HEK293 (cell line): ENCODE measurements at regions not wholly inside any gene's neighbourhood (a gene's known extent, or its start where the extent isn't known, plus 50 kb on each side); places are given as distances from the start of the nearest gene placed in this dataset.

Experiments
- CTCF ChIP-seq: fragments of 450-650 bp; formaldehyde crosslinking; IDR thresholded peaks from 2 replicates; pipeline ENCODE4 v1.5.1; 2016; ENCODE audit warnings: missing biosample characterization, missing genetic modification characterization
- EGR2 ChIP-seq: fragments of 450-650 bp; formaldehyde crosslinking; IDR thresholded peaks from 2 replicates; pipeline ENCODE4 v1.5.1; 2016; ENCODE audit warnings: low read depth, missing biosample characterization, missing genetic modification characterization
- REST ChIP-seq: fragments of 450-650 bp; formaldehyde crosslinking; IDR thresholded peaks from 2 replicates; pipeline ENCODE4 v1.5.1; 2016; ENCODE audit warnings: missing biosample characterization, missing genetic modification characterization
- ZBTB1 ChIP-seq: fragments of 450-650 bp; formaldehyde crosslinking; IDR thresholded peaks from 2 replicates; pipeline ENCODE4 v1.5.1; 2016; ENCODE audit warnings: missing biosample characterization, missing genetic modification characterization
- ZNF112 ChIP-seq: fragments of 450-650 bp; formaldehyde crosslinking; IDR thresholded peaks from 2 replicates; pipeline ENCODE4 v1.5.0; 2017; ENCODE audit warnings: missing biosample characterization, missing genetic modification characterization
- ZNF274 ChIP-seq, 2 experiments: fragments of 200-500 bp in 1 of 2; fragments of 450-650 bp in 1 of 2; sonication (Bioruptor generic) in 1 of 2; formaldehyde crosslinking in 1 of 2; IDR thresholded peaks; 2 replicates each; pipeline versions ENCODE4 v1.5.1 to v1.6.1; 2014 to 2016; ENCODE audit warnings: borderline replicate concordance in 1 of 2, inconsistent platforms in 1 of 2, low read length in 1 of 2, missing biosample characterization in 1 of 2, missing genetic modification characterization in 1 of 2
- ZNF449 ChIP-seq: fragments of 450-650 bp; formaldehyde crosslinking; IDR thresholded peaks from 2 replicates; pipeline ENCODE4 v1.5.1; 2017; ENCODE audit warnings: missing biosample characterization, mild to moderate bottlenecking, missing genetic modification characterization, moderate library complexity
- ZNF513 ChIP-seq: fragments of 450-650 bp; IDR thresholded peaks from 2 replicates; pipeline ENCODE4 v1.5.1; 2018; ENCODE audit warnings: missing biosample characterization, missing genetic modification characterization
- ZNF600 ChIP-seq: fragments of 450-650 bp; formaldehyde crosslinking; IDR thresholded peaks from 2 replicates; pipeline ENCODE4 v1.5.1; 2016; ENCODE audit warnings: missing biosample characterization, missing genetic modification characterization

GRCh38 chr18:47603158-47603557, 327.3 kb downstream of the SMAD2 start:
- TF ChIP-seq REST (tag by site-specific recombination) (no peak), ZNF112 (tag by site-specific recombination) (no peak), CTCF (tag by site-specific recombination) (no peak), ZNF449 (tag by site-specific recombination) (no peak), ZNF600 (tag by site-specific recombination) (no peak), ZNF274 (IDR thresholded peaks at IDR 0.05; ENCODE audit: low read length) (no peak), ZNF274 (tag by site-specific recombination; IDR thresholded peaks at IDR 0.05; ENCODE audit: borderline replicate concordance) (no peak), ZBTB1 (tag by site-specific recombination) (no peak), EGR2 (tag by site-specific recombination) (no peak), ZNF513 (tag by site-specific recombination) (no peak)
